Smooth muscle cell (in vitro differentiated cells): ENCODE measurements at regions not wholly inside any gene's neighbourhood (a gene's known extent, or its start where the extent isn't known, plus 50 kb on each side); places are given as distances from the start of the nearest gene placed in this dataset.

ENCODE experiments used
- DNase-seq: peaks from one replicate; lab custom pipeline; 2025; ENCODE audit not compliant: unreplicated experiment; lab: John Stamatoyannopoulos, UW
- H2AFZ ChIP-seq: fragments of 200-600 bp; sonication (generic); 2 replicates; pipeline ENCODE4 v1.6.0; 2016; ENCODE audit warnings: antibody characterized with exemption, low read depth, mild to moderate bottlenecking
- H3F3A ChIP-seq: fragments of 200-600 bp; sonication (generic); 2 replicates; pipeline ENCODE4 v1.6.0; 2017; ENCODE audit warnings: antibody characterized with exemption, low read depth
- H3K27ac ChIP-seq: fragments of 200-600 bp; sonication (generic); 2 replicates; pipeline ENCODE4 v1.5.1; 2016; ENCODE audit warnings: low read depth, mild to moderate bottlenecking
- H3K27me3 ChIP-seq: fragments of 200-600 bp; sonication (generic); 2 replicates; pipeline ENCODE4 v1.6.1; 2016; ENCODE audit warnings: low read depth, mild to moderate bottlenecking
- H3K36me3 ChIP-seq: fragments of 200-600 bp; sonication (generic); 2 replicates; pipeline ENCODE4 v1.5.1; 2016; ENCODE audit warnings: low read depth
- H3K4me1 ChIP-seq: fragments of 200-600 bp; sonication (generic); 2 replicates; pipeline ENCODE4 v1.5.1; 2016; ENCODE audit warnings: low read depth
- H3K4me2 ChIP-seq: fragments of 200-600 bp; sonication (generic); 2 replicates; pipeline ENCODE4 v1.6.0; 2016; ENCODE audit warnings: mild to moderate bottlenecking
- H3K4me3 ChIP-seq: fragments of 200-600 bp; sonication (generic); 2 replicates; pipeline ENCODE4 v1.5.1; 2016; ENCODE audit warnings: mild to moderate bottlenecking
- H3K79me2 ChIP-seq: fragments of 200-600 bp; sonication (generic); 2 replicates; pipeline ENCODE4 v1.6.0; 2016; ENCODE audit warnings: low read depth, mild to moderate bottlenecking
- H3K9ac ChIP-seq: fragments of 200-600 bp; sonication (generic); 2 replicates; pipeline ENCODE4 v1.6.0; 2016; ENCODE audit warnings: low read depth
- H3K9me3 ChIP-seq: fragments of 200-600 bp; sonication (generic); replicated peaks from 2 replicates; pipeline ENCODE4 v1.5.1; 2016; ENCODE audit warnings: low read depth
- H4K20me1 ChIP-seq: fragments of 200-600 bp; sonication (generic); 2 replicates; pipeline ENCODE4 v1.6.0; 2016; ENCODE audit warnings: low read depth
- CTCF ChIP-seq: fragments of 200-600 bp; sonication (generic); IDR thresholded peaks from 2 replicates; pipeline ENCODE4 v1.5.1; 2017; ENCODE audit warnings: borderline replicate concordance, mild to moderate bottlenecking, antibody characterized with exemption; ENCODE audit not compliant: insufficient read depth, poor library complexity, severe bottlenecking
- WGBS: methylation state at CpG from one replicate; pipeline ENCODE4 v1.1.7; 2016; ENCODE audit warnings: low lambda C conversion rate; 5-methylcytosine and 5-hydroxymethylcytosine counted together

DNA sequence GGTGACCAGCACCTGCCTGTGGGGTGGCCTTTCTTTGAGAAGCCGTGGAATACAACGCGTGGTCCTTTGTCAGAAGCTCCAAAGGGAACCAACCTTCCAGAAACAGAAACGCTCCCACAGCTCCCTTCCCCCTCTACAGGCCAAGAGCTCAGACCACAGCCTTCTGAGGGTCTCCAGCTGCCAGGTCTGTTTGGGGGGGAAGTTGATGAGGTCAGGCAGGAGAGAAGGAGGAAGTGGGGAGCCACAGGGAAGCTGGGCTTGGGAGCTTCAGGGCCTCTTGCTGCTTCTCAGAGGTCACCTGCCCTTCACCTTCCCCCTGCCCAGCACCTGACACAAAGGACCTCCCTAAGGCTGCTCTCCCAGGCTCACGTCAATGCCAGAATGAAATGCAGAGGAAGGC, 287.7 kb upstream of the ID2 start:
- H3F3A ChIP-seq = no peaks in the 10 kb centered on the region
- no peaks in the 10 kb centered on the region for H4K20me1 ChIP-seq
- no peaks in the 10 kb centered on the region for H3K27me3 ChIP-seq
- no peak for TF ChIP-seq CTCF
- DNase-seq = no peak
- H3K9me3 ChIP-seq = no peaks in the 10 kb centered on the region
- no peak overlapping the region for H3K27ac ChIP-seq
- no peaks in the 10 kb centered on the region for H3K36me3 ChIP-seq
- no peaks in the 10 kb centered on the region for H3K79me2 ChIP-seq
- 97% methylated on average over 5 of the region's 5 CpGs for WGBS
- no peak overlapping the region for H3K9ac ChIP-seq
- peaks cover 3% of the 10 kb centered on the region for H3K4me1 ChIP-seq
- no peak overlapping the region for H3K4me2 ChIP-seq
- H3K4me3 ChIP-seq = no peak overlapping the region
- no peak overlapping the region for H2AFZ ChIP-seq

DNA sequence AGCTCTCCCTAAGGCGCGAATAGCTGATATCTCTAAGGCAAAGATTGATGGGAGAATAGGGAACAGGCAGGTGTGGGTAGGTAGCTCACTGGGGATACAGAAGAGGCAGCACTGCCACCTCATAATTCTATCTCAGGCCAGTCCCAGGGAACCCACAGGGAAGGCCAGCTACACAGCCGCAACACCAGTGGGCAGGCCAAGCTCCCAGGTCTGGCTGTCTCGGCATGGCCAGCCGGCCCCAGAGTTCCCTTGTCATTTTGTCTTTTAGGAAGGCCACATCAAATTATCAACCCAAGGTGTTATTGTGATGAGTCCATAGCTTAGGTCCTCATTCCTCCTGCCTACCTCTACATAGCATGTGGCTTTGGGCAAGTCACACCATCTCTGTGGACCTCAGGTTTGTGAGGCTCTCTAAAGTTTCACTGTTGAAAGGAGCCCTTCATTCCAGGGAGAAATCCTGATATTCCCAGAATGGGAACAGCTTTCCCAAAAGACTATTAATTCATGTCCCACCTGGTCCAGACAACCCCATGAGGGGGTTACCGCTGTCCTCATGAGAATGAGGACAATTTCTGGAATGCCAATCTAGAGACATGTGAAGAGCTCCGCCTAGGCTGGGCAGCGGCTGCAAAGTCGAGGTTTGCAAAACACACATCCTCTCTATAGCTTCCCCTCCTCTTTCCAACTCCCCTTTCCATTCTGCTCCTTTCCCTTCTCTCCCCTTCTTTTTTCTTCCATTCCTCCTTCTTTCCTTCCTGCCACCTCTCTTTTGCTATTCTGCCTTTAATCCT, 287.1 kb upstream of the ID2 start:
- Histone ChIP-seq H3K4me3 (no peak overlapping the region), H3K4me2 (no peak overlapping the region), H3K36me3 (no peaks in the 10 kb centered on the region), H4K20me1 (no peaks in the 10 kb centered on the region), H3K4me1 (peaks cover 3% of the 10 kb centered on the region), H3K79me2 (no peaks in the 10 kb centered on the region), H3K27me3 (no peaks in the 10 kb centered on the region), H3K9ac (no peak overlapping the region), H3K9me3 (no peaks in the 10 kb centered on the region), H3F3A (no peaks in the 10 kb centered on the region), H2AFZ (no peak overlapping the region), H3K27ac (no peak overlapping the region)
- DNase-seq = no peak
- WGBS = 91% methylated on average over 9 of the region's 9 CpGs
- TF ChIP-seq CTCF = no peak

DNA sequence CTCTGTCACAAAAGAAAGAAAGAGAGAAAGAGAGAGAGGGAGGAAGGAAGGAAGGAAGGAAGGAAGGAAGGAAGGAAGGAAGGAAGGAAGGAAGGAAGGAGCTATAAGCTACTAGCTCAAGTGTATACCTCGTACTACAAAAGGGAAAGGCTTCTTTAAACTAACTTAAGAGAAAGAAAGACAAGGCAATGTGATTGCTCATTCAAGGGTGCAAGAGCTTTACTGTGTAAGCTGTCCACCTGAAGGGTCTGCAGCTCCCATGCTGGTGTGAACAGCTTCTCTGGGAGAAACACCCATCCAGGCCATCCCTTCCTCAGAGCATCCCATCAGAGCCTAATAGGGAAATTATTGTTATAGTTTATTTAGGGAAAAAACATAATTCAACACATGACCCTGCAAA, 286.1 kb upstream of the ID2 start:
- no peak for TF ChIP-seq CTCF
- no peaks in the 10 kb centered on the region for H3K79me2 ChIP-seq
- H3K9ac ChIP-seq = no peak overlapping the region
- H3K9me3 ChIP-seq = no peaks in the 10 kb centered on the region
- no peak overlapping the region for H3K4me2 ChIP-seq
- H3K4me3 ChIP-seq = no peak overlapping the region
- H3K4me1 ChIP-seq = peaks cover 3% of the 10 kb centered on the region
- H3F3A ChIP-seq = no peaks in the 10 kb centered on the region
- no peak overlapping the region for H3K27ac ChIP-seq
- H3K27me3 ChIP-seq = no peaks in the 10 kb centered on the region
- H2AFZ ChIP-seq = no peak overlapping the region
- WGBS = 90% methylated on average over 1 of the region's 1 CpG
- no peaks in the 10 kb centered on the region for H4K20me1 ChIP-seq
- no peak for DNase-seq
- H3K36me3 ChIP-seq = no peaks in the 10 kb centered on the region
